HEK293 (cell line): ENCODE measurements at regions not wholly inside any gene's neighbourhood (a gene's known extent, or its start where the extent isn't known, plus 50 kb on each side); places are given as distances from the start of the nearest gene placed in this dataset.

Experiments used
- CTCF ChIA-PET: fragments of 350-600 bp; formaldehyde crosslinking; extraction: SDS; loops from one replicate; lab custom pipeline; 2021; ENCODE audit warnings: antibody characterized with exemption; lab: Yijun Ruan, JAX
- POLR2A ChIA-PET: fragments of 300-600 bp; formaldehyde crosslinking; extraction: SDS; loops from one replicate; lab custom pipeline; 2020; ENCODE audit warnings: antibody characterized with exemption, inconsistent platforms; lab: Yijun Ruan, JAX
- H3K27ac ChIP-seq: fragments of 200-500 bp; sonication (Bioruptor generic); 2 replicates; pipeline ENCODE4 v1.5.1; 2014; ENCODE audit warnings: low read depth, low read length, control low read depth, inconsistent platforms; ENCODE audit errors: extremely low read depth
- H3K36me3 ChIP-seq, 2 experiments: fragments of 200-500 bp in 1 of 2; sonication (Bioruptor generic) in 1 of 2; 1 replicate in 1 of 2; 2 replicates in 1 of 2; pipeline ENCODE4 v1.5.1; 2014 to 2017; ENCODE audit warnings: inconsistent platforms in 2 of 2, low read length in 2 of 2; ENCODE audit not compliant: control insufficient read depth in 2 of 2, insufficient read depth in 1 of 2
- H3K4me1 ChIP-seq: fragments of 200-500 bp; sonication (Bioruptor generic); 2 replicates; pipeline ENCODE4 v1.5.1; 2014; ENCODE audit warnings: mild to moderate bottlenecking, low read length, inconsistent platforms; ENCODE audit not compliant: control insufficient read depth, insufficient read depth
- H3K4me3 ChIP-seq: 2 replicates; pipeline ENCODE4 v1.5.1; 2011; ENCODE audit warnings: low read depth, mild to moderate bottlenecking, control low read depth, low read length, moderate library complexity
- H3K9me3 ChIP-seq: fragments of 200-500 bp; sonication (Bioruptor generic); 2 replicates; pipeline ENCODE4 v1.5.1; 2014; ENCODE audit warnings: low read depth, low read length, inconsistent platforms; ENCODE audit not compliant: control insufficient read depth, insufficient read depth
- BCL6B ChIP-seq: fragments of 450-650 bp; formaldehyde crosslinking; IDR thresholded peaks from 2 replicates; pipeline ENCODE4 v1.5.1; 2017; ENCODE audit warnings: missing biosample characterization, missing genetic modification characterization
- GLI2 ChIP-seq: fragments of 450-650 bp; formaldehyde crosslinking; IDR thresholded peaks from 2 replicates; pipeline ENCODE4; 2017; ENCODE audit warnings: missing biosample characterization, missing genetic modification characterization, low read depth, borderline replicate concordance
- INSM2 ChIP-seq: fragments of 450-650 bp; formaldehyde crosslinking; IDR thresholded peaks from 2 replicates; pipeline ENCODE4 v1.5.1; 2016; ENCODE audit warnings: missing biosample characterization, missing genetic modification characterization
- KLF8 ChIP-seq: fragments of 450-650 bp; formaldehyde crosslinking; IDR thresholded peaks from 2 replicates; pipeline ENCODE4 v1.5.1; 2016; ENCODE audit warnings: missing biosample characterization, missing genetic modification characterization
- SP7 ChIP-seq: fragments of 450-650 bp; formaldehyde crosslinking; IDR thresholded peaks from 2 replicates; pipeline ENCODE4 v1.5.1; 2016; ENCODE audit warnings: missing biosample characterization, missing genetic modification characterization
- ZBTB20 ChIP-seq: fragments of 450-650 bp; formaldehyde crosslinking; IDR thresholded peaks from 2 replicates; pipeline ENCODE4 v1.5.1; 2016; ENCODE audit warnings: missing biosample characterization, missing genetic modification characterization
- ZFP37 ChIP-seq: fragments of 450-650 bp; formaldehyde crosslinking; IDR thresholded peaks from 2 replicates; pipeline ENCODE4 v1.5.1; 2016; ENCODE audit warnings: missing biosample characterization, missing genetic modification characterization
- ZFP69B ChIP-seq: fragments of 450-650 bp; formaldehyde crosslinking; IDR thresholded peaks from 2 replicates; pipeline ENCODE4 v1.5.1; 2016; ENCODE audit warnings: missing biosample characterization, missing genetic modification characterization
- ZNF121 ChIP-seq: fragments of 450-650 bp; formaldehyde crosslinking; IDR thresholded peaks from 2 replicates; pipeline ENCODE4 v1.5.1; 2016; ENCODE audit warnings: missing biosample characterization, missing genetic modification characterization
- ZNF223 ChIP-seq: fragments of 450-650 bp; formaldehyde crosslinking; IDR thresholded peaks from 2 replicates; pipeline ENCODE4 v1.5.1; 2016; ENCODE audit warnings: missing biosample characterization, missing genetic modification characterization
- ZNF248 ChIP-seq: fragments of 450-650 bp; formaldehyde crosslinking; IDR thresholded peaks from 2 replicates; pipeline ENCODE4 v1.5.1; 2017; ENCODE audit warnings: missing biosample characterization, missing genetic modification characterization
- ZNF510 ChIP-seq: fragments of 450-650 bp; formaldehyde crosslinking; IDR thresholded peaks from 2 replicates; pipeline ENCODE4 v1.5.1; 2018; ENCODE audit warnings: mild to moderate bottlenecking, missing genetic modification characterization, missing biosample characterization; ENCODE audit not compliant: insufficient replicate concordance
- ZNF530 ChIP-seq: fragments of 450-650 bp; formaldehyde crosslinking; IDR thresholded peaks from 2 replicates; pipeline ENCODE4 v1.5.1; 2016; ENCODE audit warnings: low read depth, missing biosample characterization, missing genetic modification characterization
- ZNF76 ChIP-seq: fragments of 450-650 bp; formaldehyde crosslinking; IDR thresholded peaks from 2 replicates; pipeline ENCODE4; 2016; ENCODE audit warnings: low read depth, missing biosample characterization, missing genetic modification characterization, borderline replicate concordance
- ZNF791 ChIP-seq: fragments of 450-650 bp; formaldehyde crosslinking; IDR thresholded peaks from 2 replicates; pipeline ENCODE4 v1.5.1; 2016; ENCODE audit warnings: missing biosample characterization, missing genetic modification characterization
- TF ChIP-seq, protein P1 (sequence below): fragments of 450-650 bp; formaldehyde crosslinking; conservative IDR thresholded peaks from 2 replicates; pipeline ENCODE4 v1.5.1; 2016; ENCODE audit warnings: low read depth, missing biosample characterization, missing genetic modification characterization
- TF ChIP-seq, protein P2 (sequence below): fragments of 450-650 bp; formaldehyde crosslinking; IDR thresholded peaks from 2 replicates; pipeline ENCODE4 v1.5.1; 2016; ENCODE audit warnings: missing biosample characterization, missing genetic modification characterization

GRCh38 chr4:179125870-179126269 lies 1683.6 kb upstream of the AGA start:
- ChIA-PET POLR2A (no interaction called here), CTCF (no interaction called here)

DNA sequence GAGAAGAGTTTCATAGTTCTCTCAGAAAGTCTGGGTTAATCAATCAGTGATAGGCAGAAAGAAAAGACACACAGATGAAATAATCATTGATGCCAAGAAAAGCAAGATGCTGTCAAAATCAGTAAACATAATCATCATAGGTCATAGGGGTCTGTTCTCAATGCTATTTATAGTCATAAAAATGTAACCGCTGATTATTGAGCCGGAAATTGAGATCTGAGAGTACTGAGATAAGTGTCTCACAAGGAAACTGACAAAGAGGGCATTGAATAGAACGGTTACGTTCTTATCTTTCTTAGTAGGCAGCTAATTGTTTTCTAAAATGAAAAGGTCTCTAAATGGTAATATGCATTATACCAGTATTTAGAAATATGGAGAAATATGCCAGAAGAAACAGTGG lies 1686.1 kb upstream of the AGA start:
- no peaks in the 10 kb centered on the region for H3K9me3 ChIP-seq
- H3K4me1 ChIP-seq = no peaks in the 10 kb centered on the region
- no peak overlapping the region for H3K4me3 ChIP-seq
- H3K27ac ChIP-seq = no peak overlapping the region
- CTCF ChIA-PET = no interaction called here
- POLR2A ChIA-PET = no interaction called here
- H3K36me3 ChIP-seq = no peaks in the 10 kb centered on the region
- TF ChIP-seq ZNF530 = no peak
- TF ChIP-seq, all 188 proteins: peak for 0

More at GRCh38 chr4:179125870-179126269, 1683.6 kb upstream of the AGA start:
- Histone ChIP-seq H3K36me3 (no peaks in the 10 kb centered on the region), H3K4me3 (no peak overlapping the region), H3K27ac (no peak overlapping the region), H3K4me1 (no peaks in the 10 kb centered on the region), H3K9me3 (no peaks in the 10 kb centered on the region)
- TF ChIP-seq ZFP37 (tag by site-specific recombination) (no peak), SP7 (tag by site-specific recombination) (no peak), ZFP69B (tag by site-specific recombination) (no peak), GLI2 (no peak), ZNF121 (tag by site-specific recombination) (no peak), ZBTB20 (no peak), ZNF223 (tag by site-specific recombination) (no peak), KLF8 (tag by site-specific recombination) (no peak), ZNF510 (tag by site-specific recombination) (no peak), ZNF248 (tag by site-specific recombination) (no peak), BCL6B (tag by site-specific recombination) (no peak), INSM2 (tag by site-specific recombination) (no peak), ZNF791 (no peak), ZNF76 (tag by site-specific recombination) (no peak)
- TF ChIP-seq, protein P1, sequence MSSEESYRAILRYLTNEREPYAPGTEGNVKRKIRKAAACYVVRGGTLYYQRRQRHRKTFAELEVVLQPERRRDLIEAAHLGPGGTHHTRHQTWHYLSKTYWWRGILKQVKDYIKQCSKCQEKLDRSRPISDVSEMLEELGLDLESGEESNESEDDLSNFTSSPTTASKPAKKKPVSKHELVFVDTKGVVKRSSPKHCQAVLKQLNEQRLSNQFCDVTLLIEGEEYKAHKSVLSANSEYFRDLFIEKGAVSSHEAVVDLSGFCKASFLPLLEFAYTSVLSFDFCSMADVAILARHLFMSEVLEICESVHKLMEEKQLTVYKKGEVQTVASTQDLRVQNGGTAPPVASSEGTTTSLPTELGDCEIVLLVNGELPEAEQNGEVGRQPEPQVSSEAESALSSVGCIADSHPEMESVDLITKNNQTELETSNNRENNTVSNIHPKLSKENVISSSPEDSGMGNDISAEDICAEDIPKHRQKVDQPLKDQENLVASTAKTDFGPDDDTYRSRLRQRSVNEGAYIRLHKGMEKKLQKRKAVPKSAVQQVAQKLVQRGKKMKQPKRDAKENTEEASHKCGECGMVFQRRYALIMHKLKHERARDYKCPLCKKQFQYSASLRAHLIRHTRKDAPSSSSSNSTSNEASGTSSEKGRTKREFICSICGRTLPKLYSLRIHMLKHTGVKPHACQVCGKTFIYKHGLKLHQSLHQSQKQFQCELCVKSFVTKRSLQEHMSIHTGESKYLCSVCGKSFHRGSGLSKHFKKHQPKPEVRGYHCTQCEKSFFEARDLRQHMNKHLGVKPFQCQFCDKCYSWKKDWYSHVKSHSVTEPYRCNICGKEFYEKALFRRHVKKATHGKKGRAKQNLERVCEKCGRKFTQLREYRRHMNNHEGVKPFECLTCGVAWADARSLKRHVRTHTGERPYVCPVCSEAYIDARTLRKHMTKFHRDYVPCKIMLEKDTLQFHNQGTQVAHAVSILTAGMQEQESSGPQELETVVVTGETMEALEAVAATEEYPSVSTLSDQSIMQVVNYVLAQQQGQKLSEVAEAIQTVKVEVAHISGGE (tag by site-specific recombination) = no peak
- TF ChIP-seq, protein P2, sequence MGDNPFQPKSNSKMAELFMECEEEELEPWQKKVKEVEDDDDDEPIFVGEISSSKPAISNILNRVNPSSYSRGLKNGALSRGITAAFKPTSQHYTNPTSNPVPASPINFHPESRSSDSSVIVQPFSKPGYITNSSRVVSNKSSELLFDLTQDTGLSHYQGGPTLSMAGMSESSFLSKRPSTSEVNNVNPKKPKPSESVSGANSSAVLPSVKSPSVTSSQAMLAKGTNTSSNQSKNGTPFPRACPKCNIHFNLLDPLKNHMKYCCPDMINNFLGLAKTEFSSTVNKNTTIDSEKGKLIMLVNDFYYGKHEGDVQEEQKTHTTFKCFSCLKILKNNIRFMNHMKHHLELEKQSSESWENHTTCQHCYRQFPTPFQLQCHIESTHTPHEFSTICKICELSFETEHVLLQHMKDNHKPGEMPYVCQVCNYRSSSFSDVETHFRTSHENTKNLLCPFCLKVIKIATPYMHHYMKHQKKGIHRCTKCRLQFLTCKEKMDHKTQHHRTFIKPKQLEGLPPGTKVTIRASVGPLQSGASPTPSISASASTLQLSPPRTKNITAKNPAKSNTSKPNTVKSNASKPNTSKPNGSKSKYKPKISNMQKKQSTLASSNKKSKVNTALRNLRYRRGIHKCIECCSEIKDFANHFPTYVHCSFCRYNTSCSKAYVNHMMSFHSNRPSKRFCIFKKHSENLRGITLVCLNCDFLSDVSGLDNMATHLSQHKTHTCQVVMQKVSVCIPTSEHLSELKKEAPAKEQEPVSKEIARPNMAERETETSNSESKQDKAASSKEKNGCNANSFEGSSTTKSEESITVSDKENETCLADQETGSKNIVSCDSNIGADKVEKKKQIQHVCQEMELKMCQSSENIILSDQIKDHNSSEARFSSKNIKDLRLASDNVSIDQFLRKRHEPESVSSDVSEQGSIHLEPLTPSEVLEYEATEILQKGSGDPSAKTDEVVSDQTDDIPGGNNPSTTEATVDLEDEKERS (tag by site-specific recombination) = no peak
